OCI-LY7 (cell line): ENCODE measurements at regions not wholly inside any gene's neighbourhood (a gene's known extent, or its start where the extent isn't known, plus 50 kb on each side); places are given as distances from the start of the nearest gene placed in this dataset.

Source experiments
- BruUV-seq: library from RNA; stranded (reverse); fragments of 400-500 nt; replicated peaks from 2 replicates; lab custom pipeline; 2021; lab: Mats Ljungman, UMichigan
- CTCF ChIA-PET: fragments of 300-600 bp; sonication (Branson Sonifier 250); formaldehyde crosslinking; loops from one replicate; lab custom pipeline; 2022; ENCODE audit warnings: antibody characterized with exemption; ENCODE audit not compliant: unreplicated experiment; lab: Charles Lee
- POLR2A ChIA-PET: fragments of 300-600 bp; sonication (Branson Sonifier 250); formaldehyde crosslinking; loops from one replicate; lab custom pipeline; 2022; ENCODE audit warnings: antibody characterized with exemption; lab: Charles Lee
- DNase-seq: peaks from one replicate; pipeline ENCODE4 v3.0.0-alpha.2; 2015; ENCODE audit warnings: low spot score
- H2AFZ ChIP-seq: fragments of 200-600 bp; sonication (generic), shearing (Covaris generic); 2 replicates; pipeline ENCODE4 v1.6.1; 2014; ENCODE audit warnings: mild to moderate bottlenecking, antibody characterized with exemption, low read length, moderate library complexity
- H3K27ac ChIP-seq: fragments of 200-600 bp; sonication (generic); 2 replicates; pipeline ENCODE4 v1.5.1; 2014; ENCODE audit warnings: mixed run types, low read depth, mild to moderate bottlenecking, moderate library complexity, low read length, inconsistent platforms; ENCODE audit not compliant: poor library complexity, severe bottlenecking
- H3K36me3 ChIP-seq: fragments of 200-600 bp; sonication (generic); 2 replicates; pipeline ENCODE4 v1.6.1; 2014; ENCODE audit warnings: mild to moderate bottlenecking, antibody characterized with exemption, low read length, moderate library complexity, mixed read lengths; ENCODE audit not compliant: insufficient read depth
- H3K4me1 ChIP-seq: fragments of 200-600 bp; sonication (generic); 2 replicates; pipeline ENCODE4 v1.5.1; 2014; ENCODE audit warnings: mild to moderate bottlenecking, low read length; ENCODE audit not compliant: insufficient read depth, poor library complexity, severe bottlenecking
- H3K4me2 ChIP-seq: fragments of 200-600 bp; sonication (generic); 2 replicates; pipeline ENCODE4 v1.6.1; 2014; ENCODE audit warnings: mild to moderate bottlenecking, low read length
- H3K4me3 ChIP-seq: fragments of 200-600 bp; sonication (generic); 2 replicates; pipeline ENCODE4 v1.5.1; 2014; ENCODE audit warnings: mild to moderate bottlenecking, low read depth, low read length; ENCODE audit not compliant: poor library complexity, severe bottlenecking
- H3K79me2 ChIP-seq: fragments of 200-600 bp; sonication (generic); 2 replicates; pipeline ENCODE4 v1.6.1; 2016; ENCODE audit warnings: low read depth, mild to moderate bottlenecking, low read length, moderate library complexity, mixed read lengths; ENCODE audit not compliant: insufficient read depth
- H3K9me2 ChIP-seq: fragments of 200-600 bp; sonication (generic); 2 replicates; pipeline ENCODE4 v1.6.1; 2016; ENCODE audit warnings: mild to moderate bottlenecking, low read length, mixed read lengths; ENCODE audit not compliant: insufficient read depth
- H3K9me3 ChIP-seq: fragments of 200-600 bp; sonication (generic); 2 replicates; pipeline ENCODE4 v1.6.1; 2014; ENCODE audit warnings: mild to moderate bottlenecking, mixed run types, low read length, mixed read lengths
- H4K20me1 ChIP-seq: fragments of 200-600 bp; sonication (generic); 2 replicates; pipeline ENCODE4 v1.6.1; 2014; ENCODE audit warnings: mild to moderate bottlenecking, antibody characterized with exemption, low read length, moderate library complexity, mixed read lengths; ENCODE audit not compliant: insufficient read depth
- CTCF ChIP-seq: fragments of 200-600 bp; sonication (generic); conservative IDR thresholded peaks from 2 replicates; pipeline ENCODE4 v1.5.1; 2014; ENCODE audit warnings: mild to moderate bottlenecking, antibody characterized with exemption, low read length, moderate library complexity, mixed read lengths
- EZH2phosphoT487 ChIP-seq: fragments of 200-600 bp; sonication (generic); IDR thresholded peaks from 2 replicates; pipeline ENCODE4 v1.6.1; 2018; ENCODE audit warnings: low read depth, borderline replicate concordance, mild to moderate bottlenecking, mixed run types, antibody characterized with exemption, low read length, moderate library complexity, mixed read lengths
- intact Hi-C: fragments of 100-400 bp; cut with micrococcal nuclease; formaldehyde crosslinking; loops from one replicate; pipeline ENCODE4 v1.10.0; 2022; ENCODE audit not compliant: unreplicated experiment

GRCh38 chr17:14585099-14585498 lies 284.2 kb downstream of the HS3ST3B1 start:
- TF ChIP-seq EZH2phosphoT487 = no peak
- no peak for TF ChIP-seq CTCF
- peaks cover under 1% of the 10 kb centered on the region for H3K4me1 ChIP-seq
- no peaks in the 10 kb centered on the region for H3K79me2 ChIP-seq
- no peaks in the 10 kb centered on the region for H3K36me3 ChIP-seq
- H3K27ac ChIP-seq = no peak overlapping the region
- no TSS peak for BruUV-seq
- POLR2A ChIA-PET = no interaction called here
- H3K4me2 ChIP-seq = no peak overlapping the region
- H3K9me2 ChIP-seq = no peaks in the 10 kb centered on the region
- no peaks in the 10 kb centered on the region; the same call in 1 of the 2 replicates for H3K9me3 ChIP-seq
- CTCF ChIA-PET = no interaction called here
- no peak for DNase-seq
- no peak overlapping the region for H3K4me3 ChIP-seq
- intact Hi-C loops = no loop called here
- H2AFZ ChIP-seq = no peak overlapping the region
- H4K20me1 ChIP-seq = no peaks in the 10 kb centered on the region

GRCh38 chr17:14582996-14583395 lies 282.1 kb downstream of the HS3ST3B1 start:
- Histone ChIP-seq H3K9me3 (no peaks in the 10 kb centered on the region; the same call in 1 of the 2 replicates), H3K4me2 (no peak overlapping the region), H3K79me2 (no peaks in the 10 kb centered on the region), H3K36me3 (no peaks in the 10 kb centered on the region), H3K4me3 (no peak overlapping the region), H3K9me2 (no peaks in the 10 kb centered on the region), H4K20me1 (no peaks in the 10 kb centered on the region), H3K27ac (no peak overlapping the region), H3K4me1 (no peaks in the 10 kb centered on the region), H2AFZ (no peak overlapping the region)
- POLR2A ChIA-PET = no interaction called here
- BruUV-seq = no TSS peak
- no peak for TF ChIP-seq CTCF
- TF ChIP-seq EZH2phosphoT487 = no peak
- intact Hi-C loops = no loop called here
- CTCF ChIA-PET = interaction anchor here (0.6 kb wide), 1 partner anchor 131 kb away, joined by 4 read pairs; no protein-coding TSS in a partner anchor
- DNase-seq = no peak

DNA sequence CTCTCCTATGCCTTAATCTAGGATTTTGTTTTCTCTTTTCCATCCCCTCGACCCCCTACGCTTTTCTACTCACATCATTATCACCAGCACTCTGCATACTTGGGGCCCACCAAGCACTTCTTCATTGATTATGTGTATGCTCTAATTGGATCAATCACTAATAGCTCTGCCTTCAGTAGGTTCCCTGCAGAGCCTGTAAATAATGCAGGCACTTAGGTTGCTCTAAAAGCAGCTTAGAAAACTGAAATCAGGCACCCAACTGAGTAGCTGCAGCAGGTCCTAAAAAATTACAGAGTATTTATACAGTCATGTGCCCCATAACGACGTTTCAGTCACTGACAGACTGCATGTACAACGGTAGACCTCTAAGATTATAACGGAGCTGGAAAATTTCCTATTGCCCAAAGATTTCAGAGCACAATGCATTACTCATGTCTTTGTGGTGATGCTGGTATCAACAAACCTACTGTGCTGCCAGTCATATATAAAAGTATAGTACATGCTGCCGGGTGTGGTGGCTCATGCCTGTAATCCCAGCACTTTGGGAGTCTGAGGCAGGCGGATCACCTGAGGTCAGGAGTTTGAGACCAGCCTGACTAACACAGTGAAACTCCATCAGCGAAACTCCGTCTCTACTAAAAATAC lies 280.4 kb downstream of the HS3ST3B1 start:
- no peaks in the 10 kb centered on the region for H3K4me1 ChIP-seq
- ChIA-PET POLR2A (interaction anchor here (0.6 kb wide), 1 partner anchor 156 kb away, joined by 4 read pairs; no protein-coding TSS in a partner anchor), CTCF (no interaction called here)
- TF ChIP-seq EZH2phosphoT487 (no peak), CTCF (no peak)
- BruUV-seq = no TSS peak
- H3K4me3 ChIP-seq = no peak overlapping the region
- H3K4me2 ChIP-seq = no peak overlapping the region
- H3K36me3 ChIP-seq = no peaks in the 10 kb centered on the region
- no peak for DNase-seq
- peak overlapping the region; percentile 44; the same call in 1 of the 2 replicates for H2AFZ ChIP-seq
- H3K79me2 ChIP-seq = no peaks in the 10 kb centered on the region
- H3K9me2 ChIP-seq = no peaks in the 10 kb centered on the region
- H3K27ac ChIP-seq = no peak overlapping the region
- intact Hi-C loops = no loop called here
- no peaks in the 10 kb centered on the region for H4K20me1 ChIP-seq
- no peaks in the 10 kb centered on the region; the same call in 1 of the 2 replicates for H3K9me3 ChIP-seq
